ENCODE measurements at regions not wholly inside any gene's neighbourhood (a gene's known extent, or its start where the extent isn't known, plus 50 kb on each side); places are given as distances from the start of the nearest gene placed in this dataset.
A peak's percentile ranks its signal among the peaks of the same experiment; 100 is the strongest.
"Not testable (repeated sequence)": the region's sequence is repeated elsewhere in the genome, so short reads cannot be mapped to it uniquely, and the experiment has no call there.

- no peak for DNase-seq (ENCODE audit: low spot score)
Measured at GRCh38 chr5:157976429-157976828, 117.5 kb upstream of the CLINT1 start.

- DNase-seq (ENCODE audit: low spot score) = no peak
Measured at GRCh38 chr5:157972579-157972978, 113.6 kb upstream of the CLINT1 start.

DNA sequence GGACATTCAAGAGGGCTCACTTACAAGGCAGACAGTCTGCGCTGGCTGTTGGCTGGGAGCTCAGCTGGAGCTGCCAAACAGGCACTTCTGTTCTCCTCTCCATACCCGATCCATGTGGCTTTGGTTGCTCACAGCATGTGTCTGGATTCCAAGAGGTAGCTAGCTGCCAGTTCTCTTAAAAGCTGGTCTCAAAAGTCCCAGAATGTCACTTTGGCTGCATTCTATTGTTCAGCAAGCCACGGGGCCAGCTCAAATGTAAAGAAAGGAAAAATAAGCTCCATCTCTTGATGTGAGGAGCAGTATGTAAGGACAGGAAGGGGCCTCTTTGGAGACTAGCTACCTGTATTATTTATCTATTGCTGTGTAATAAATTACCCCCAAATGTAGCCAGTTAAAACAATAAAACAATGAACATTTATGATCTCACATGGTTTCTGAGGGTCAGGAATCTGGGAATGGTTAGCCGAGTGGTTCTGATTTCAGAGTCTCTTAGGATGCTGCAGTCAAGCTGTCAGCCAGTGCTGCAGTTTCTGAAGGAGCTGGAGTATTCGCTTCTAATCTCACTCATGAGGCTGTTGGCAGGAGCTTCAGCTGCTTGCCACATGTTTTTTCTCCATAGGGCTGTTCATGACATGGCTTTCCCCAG is 112.7 kb upstream of the CLINT1 start:
- DNase-seq (ENCODE audit: low spot score) = no peak

GRCh38 chr5:157968570-157968969 is 109.6 kb upstream of the CLINT1 start:
- DNase-seq (ENCODE audit: low spot score) = not testable (repeated sequence)

DNA sequence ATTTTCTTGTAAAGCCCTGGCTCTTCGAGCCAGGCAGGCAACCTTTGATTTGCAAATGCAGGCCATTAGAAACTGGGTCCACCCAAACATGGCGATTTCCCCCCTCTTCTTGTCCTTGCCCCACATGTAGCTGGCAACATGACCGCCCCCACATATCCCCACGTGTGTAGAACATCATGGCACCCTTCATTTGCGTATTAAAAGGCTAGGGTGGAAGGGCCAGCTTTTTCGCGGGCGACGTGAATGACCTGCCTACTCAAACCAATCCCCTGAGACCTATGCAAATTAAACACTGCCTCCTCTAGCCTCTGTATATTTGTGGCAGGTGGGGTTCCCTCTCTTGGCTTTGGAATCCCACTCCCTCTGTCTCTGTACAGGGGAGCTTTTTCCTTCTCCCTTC is 107.0 kb upstream of the CLINT1 start:
- no peak for DNase-seq (ENCODE audit: low spot score)

GRCh38 chr5:157965040-157965678 is 106.2 kb upstream of the CLINT1 start:
- no peak for DNase-seq (ENCODE audit: low spot score)

DNA sequence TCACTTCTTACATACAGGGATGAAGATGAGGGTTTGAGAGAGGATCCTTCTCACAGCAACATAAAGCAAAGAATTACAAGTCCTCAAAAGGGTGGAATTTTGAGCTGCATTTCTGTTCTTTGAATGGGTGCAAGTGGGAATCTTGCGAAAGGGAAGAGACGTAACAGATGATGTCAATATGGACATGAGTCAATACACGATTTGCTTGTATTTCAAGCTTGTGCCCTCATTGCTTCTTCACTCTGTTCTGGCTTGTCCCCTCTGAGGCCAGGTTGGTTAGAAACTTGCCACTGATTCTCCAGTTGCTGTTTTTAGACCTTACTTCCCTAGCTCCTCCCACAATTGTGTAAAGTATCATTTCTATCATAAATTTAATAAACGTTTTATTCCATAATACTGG is 104.8 kb upstream of the CLINT1 start:
- DNase-seq (ENCODE audit: low spot score) = no peak

- no peak for DNase-seq (ENCODE audit: low spot score)
Measured at GRCh38 chr5:157963244-157963643, 104.3 kb upstream of the CLINT1 start.

- not testable (repeated sequence) for DNase-seq (ENCODE audit: low spot score)
Measured at GRCh38 chr5:157962686-157963085, 103.7 kb upstream of the CLINT1 start.

DNA sequence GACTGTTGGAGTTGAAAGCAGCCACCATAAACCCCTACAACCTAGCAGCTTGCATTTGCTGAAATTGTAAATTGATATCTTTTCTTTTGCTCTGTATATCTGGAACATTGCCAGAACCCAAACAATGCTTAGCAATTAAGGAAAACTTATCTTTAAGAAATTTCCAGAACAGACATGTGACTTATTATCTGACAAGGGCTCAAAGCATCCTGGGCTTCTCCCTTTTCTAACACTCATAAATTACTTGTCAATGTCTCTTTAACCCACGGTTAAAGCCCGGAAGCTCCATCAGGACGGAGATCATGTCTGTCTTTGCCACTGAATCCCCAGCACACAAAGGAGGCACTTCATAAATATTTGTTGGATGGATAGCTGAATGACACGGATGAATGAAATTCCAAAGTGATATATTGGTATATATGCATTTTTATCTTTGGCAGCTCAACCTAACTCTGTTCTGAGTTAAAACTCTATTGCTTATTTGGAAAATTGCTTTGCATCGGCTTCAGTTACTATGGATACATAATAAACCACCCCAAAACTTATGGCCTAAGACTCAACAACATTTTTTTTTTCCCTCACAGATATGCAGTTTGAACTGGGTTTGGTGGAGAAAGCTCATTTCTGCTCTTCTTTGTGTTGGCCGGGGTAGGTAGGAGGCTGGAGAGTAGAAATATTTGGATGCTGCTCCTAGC is 103.1 kb upstream of the CLINT1 start:
- no peak for DNase-seq (ENCODE audit: low spot score)

DNA sequence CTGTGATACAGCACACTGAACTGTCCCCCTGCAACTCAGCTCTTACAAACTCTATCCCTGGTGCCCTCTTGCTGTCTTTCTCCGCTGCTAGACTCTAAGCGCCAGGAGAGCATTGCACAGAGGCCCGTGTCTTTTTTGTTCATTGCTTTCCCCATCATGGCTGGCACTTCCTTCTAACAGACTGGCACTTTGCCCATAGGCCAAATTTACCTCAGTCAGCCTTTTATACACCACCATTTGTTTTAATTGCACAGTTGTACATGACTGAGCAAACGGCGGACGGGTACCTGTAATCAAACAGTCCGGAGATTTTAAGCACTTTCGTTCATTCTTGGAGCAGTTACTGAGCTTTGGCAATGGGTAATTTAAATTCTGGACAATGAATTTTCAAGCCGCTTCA is 102.2 kb upstream of the CLINT1 start:
- DNase-seq (ENCODE audit: low spot score) = no peak

GRCh38 chr5:157959370-157959769 is 100.4 kb upstream of the CLINT1 start:
- no peak for DNase-seq (ENCODE audit: low spot score)

DNA sequence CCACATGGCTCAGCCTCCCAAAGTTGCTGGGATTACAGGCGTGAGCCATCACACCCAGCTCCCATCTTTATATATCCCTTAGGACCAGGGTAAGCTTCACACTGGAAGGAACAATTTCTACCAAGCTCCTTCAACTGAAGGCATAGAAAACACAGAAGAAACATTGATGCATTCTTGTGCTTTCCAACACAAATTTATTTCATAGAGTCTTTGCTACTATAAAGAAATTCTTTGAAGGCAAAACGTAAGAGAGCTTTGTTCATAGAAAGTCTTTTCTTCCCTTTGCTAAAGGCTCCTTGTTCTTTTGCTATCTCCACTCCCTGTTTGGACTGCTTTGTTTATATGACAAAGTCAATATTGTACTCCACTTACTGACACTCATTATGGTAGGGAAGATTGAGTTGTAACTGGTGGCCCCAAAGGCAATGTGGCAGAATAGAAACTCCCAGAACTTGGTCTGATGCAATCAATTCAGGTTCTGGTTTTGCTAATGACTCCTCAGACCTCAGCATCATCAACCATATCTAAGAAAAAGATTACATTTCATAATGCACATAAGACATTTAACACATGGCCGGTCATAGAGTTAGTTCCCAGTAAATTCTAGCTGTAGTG is 97.4 kb upstream of the CLINT1 start:
- peak; percentile 31 for DNase-seq (ENCODE audit: low spot score)

DNA sequence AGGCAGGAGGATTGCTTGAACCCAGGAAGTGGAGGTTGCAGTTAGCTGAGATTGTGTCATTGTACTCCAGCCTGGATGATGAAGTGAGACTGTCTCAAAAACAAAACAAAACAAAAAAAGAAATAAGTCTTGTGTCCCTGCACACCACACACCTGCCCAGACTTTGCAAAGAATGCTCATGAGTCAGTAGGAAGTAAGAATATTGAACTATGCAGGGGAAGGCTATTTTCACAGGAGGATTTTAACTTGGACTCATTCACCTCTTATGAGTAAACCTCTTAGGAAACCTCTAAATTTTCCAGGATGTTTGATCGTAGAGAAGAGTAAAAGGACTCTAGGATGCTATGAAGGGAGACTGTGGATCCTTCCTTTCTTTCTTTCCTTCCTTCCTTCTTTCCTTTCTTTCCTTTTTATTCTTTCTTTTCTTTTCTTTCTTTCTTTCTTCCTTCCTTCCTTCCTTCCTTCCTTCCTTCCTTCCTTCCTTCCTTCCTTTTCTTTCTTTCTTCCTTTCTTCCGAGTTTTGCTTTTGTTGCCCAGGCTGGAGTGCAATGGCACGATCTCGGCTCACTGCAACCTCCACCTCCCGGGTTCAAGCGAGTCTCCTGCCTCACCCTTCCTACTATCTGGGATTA is 96.7 kb upstream of the CLINT1 start:
- DNase-seq (ENCODE audit: low spot score) = no peak

- no peak for DNase-seq (ENCODE audit: low spot score)
Measured at GRCh38 chr5:157952374-157952685, 93.4 kb upstream of the CLINT1 start.

DNA sequence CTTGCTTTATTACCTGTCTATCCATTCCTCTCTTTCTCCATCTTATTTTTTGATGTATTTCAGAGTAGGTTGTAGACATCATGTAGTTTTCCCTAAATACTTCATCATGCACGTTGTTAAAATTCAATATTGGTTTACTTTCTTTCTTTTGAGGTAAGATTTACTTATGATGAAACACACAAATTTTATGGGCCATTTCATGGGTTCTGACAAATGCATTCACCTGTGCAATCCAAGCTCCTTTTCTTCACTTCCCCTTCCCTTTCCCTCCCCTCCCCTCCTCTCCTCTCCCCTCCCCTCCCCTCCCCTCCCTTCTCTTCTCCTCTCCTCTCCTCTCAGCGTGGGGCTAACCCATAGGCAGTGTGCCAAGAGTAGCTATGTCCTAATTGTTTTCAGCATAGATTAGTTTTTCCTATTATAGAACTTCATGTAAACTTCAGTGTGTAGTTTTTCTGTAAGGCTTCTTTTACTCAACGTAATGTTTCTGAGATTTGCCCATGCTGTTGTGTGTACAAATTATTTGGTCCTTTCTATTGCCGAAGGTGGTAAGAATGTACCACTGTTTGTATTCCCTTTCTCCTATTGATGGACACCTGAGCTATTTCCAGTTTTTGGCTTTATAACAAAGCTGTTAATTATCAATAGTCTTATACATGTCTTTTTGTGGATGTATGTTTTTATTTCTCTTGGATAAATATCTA is 92.9 kb upstream of the CLINT1 start:
- no peak for DNase-seq (ENCODE audit: low spot score)

DNA sequence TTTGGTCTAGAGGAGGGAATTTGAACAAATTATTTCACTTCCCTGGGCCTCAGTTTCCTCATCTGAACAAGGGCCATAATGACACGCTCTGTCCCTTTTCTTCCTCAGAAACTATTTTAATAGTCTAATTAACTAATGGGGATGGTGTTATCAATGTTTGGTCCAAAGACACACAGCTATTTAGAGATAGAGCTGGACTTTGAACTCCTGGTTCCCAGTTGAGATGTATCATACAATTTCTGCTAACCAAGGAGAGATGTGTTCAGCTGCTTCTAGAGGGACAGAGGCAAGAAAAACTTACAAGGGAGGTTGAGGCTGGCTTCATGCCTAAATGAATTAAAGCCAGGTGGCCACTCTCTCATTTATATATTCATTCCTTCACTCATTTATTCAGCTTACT is 90.6 kb upstream of the CLINT1 start:
- no peak for DNase-seq (ENCODE audit: low spot score)

- DNase-seq (ENCODE audit: low spot score) = peak; percentile 83
Measured at GRCh38 chr5:157948738-157949410, 89.9 kb upstream of the CLINT1 start.

GRCh38 chr5:157947156-157947555 is 88.2 kb upstream of the CLINT1 start:
- no peak for DNase-seq (ENCODE audit: low spot score)

- not testable (repeated sequence) for DNase-seq (ENCODE audit: low spot score)
Measured at GRCh38 chr5:157945822-157946221, 86.9 kb upstream of the CLINT1 start.

DNA sequence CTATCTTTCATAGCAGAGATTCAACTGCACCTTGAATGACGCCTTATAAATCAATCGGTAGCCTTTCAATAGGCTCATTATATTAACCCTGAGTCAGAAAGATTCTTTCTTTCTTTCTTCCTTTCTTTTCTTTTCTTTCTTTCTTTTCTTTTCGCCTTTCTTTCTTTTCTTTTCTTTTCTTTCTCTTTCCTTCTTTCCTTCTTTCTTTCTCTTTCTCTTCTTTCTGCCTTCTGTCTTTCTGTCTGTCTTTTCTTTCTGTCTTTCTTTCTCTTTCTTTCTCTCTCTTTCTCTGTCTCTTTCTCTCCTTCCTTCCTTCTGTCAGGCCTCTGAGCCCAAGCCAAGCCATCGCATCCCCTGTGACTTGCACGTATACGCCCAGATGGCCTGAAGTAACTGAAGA is 86.0 kb upstream of the CLINT1 start:
- DNase-seq (ENCODE audit: low spot score) = no peak
